ENCODE measurements at regions not wholly inside any gene's neighbourhood (a gene's known extent, or its start where the extent isn't known, plus 50 kb on each side); places are given as distances from the start of the nearest gene placed in this dataset.

DNA sequence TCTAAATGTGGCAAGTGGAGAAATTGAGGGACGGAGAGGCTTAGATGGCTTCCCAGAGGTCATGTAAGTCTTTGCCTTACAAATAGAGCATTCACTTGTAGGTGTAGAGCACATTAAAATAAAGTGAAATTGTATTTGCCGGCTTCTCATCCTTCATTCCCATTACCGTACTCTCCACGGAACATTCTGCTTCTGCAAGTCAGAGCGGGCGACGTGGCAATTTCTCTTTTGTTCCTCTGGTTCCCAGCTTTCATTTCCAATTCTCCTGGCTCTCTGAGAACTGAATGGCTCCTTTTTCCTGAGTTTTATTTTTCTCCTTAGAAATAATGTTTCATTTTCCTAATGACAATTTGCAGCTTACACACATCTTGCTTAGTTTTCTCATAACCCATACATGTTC, 51.3 kb upstream of the PFKP start:
- no peak for DNase-seq (ENCODE audit: low read depth)

DNA sequence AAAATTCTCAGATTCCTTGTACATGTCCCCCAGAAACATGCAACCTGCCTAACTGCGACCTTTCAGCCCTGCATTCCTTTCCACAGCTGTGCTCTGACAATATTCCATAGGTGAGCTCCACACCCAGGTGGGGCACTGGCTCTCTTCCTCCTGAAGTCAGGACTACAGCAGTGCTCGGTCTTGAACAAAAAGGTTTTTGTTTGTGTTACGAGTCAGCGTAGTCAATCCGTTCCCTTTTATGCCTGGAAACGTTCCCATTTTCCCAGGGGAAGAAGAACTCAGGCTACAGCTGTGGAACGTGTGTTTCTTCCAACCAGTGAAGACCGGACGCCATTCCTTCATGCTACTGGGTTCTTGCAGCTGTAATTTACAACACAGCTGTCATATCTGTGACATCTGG, 52.4 kb upstream of the PFKP start:
- no peak for DNase-seq (ENCODE audit: low read depth)

DNA sequence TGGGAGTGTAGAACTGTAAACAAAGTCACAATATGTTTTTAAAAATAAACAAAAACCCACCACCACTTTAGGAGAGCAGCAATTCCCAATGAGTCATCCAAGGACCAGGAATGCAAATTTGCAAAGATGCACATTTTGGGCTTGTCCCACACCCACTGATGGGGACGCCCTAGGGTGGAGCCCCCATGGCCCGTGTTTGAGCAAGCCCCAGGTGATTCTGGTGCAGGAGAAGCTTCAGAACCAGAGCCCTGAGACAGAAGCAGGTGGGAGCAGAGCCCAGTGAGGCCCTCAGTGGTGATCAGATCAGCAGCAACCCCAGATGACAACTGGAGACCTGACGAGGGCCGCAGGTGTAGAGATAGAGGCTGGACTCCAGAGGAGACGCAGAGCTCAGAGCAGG, 55.1 kb upstream of the PFKP start:
- DNase-seq (ENCODE audit: low read depth), result no peak

DNA sequence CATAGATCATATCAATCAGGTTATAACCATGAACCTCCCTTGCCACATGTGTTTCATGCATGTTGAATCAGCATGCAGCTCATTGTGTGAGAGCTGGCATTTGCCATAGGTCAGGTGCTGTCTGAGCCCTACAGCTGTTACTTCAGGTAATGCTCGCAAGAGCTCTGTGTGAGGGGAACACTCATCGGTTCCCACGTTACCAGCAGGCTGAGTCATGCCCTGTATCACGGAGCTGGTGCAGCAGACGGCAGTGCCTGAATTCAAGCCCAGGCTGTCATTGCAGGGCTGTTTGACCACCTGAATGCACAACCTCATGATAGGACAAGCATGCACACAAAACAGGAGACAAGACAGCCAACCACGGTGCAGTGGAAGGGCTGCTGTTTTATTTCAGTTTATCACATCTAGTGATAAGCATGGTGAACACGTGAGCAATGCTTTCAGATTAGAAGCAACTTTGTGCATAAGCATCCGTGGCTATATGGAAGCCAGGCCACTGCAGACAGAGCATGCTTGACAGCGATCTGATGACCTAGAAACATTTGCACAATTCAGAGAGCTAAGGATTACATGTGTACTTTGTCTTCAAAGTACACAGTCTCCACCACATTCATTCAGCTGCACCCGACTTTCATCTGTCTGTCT, 56.4 kb upstream of the PFKP start:
- no peak for DNase-seq (ENCODE audit: low read depth)

DNA sequence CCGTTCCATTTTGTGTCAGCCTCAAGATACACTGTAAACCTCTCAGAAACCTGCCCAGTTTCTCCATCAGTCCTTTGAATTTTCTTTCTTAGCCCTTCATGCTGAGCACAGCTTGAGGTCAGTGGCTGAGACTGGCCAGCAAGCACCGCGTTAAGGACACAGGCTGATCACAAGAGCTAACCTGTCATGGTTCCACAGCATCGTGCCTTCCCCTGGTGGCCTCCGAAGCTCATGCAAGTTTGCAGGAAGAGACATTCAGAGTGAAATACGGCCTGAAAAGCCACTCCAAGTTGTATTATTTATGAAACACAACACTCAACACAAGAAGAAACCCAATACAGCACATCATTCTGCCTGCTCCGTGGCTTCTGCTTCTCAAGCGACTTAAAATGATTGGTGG, 57.0 kb upstream of the PFKP start:
- no peak for DNase-seq (ENCODE audit: low read depth)

DNA sequence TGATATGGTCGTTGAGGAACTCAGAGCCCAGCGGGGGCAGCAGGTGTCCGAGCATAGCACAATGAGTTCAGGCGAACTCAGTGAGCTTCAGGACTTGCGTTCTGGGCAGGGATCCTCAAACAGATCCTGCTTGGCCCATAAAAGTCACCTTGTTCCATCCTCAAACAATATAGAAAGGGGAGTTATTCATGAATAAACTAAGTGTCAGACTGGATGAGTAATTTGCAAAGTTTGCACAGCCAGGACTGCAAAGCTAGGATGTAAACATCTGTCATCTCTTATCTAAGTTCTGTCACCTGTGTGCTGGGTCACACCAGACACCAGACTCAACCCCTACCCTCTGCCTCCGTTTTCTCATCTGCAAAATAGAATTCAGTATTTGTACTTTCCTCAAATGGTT, 58.0 kb upstream of the PFKP start:
- no peak for DNase-seq (ENCODE audit: low read depth)

DNA sequence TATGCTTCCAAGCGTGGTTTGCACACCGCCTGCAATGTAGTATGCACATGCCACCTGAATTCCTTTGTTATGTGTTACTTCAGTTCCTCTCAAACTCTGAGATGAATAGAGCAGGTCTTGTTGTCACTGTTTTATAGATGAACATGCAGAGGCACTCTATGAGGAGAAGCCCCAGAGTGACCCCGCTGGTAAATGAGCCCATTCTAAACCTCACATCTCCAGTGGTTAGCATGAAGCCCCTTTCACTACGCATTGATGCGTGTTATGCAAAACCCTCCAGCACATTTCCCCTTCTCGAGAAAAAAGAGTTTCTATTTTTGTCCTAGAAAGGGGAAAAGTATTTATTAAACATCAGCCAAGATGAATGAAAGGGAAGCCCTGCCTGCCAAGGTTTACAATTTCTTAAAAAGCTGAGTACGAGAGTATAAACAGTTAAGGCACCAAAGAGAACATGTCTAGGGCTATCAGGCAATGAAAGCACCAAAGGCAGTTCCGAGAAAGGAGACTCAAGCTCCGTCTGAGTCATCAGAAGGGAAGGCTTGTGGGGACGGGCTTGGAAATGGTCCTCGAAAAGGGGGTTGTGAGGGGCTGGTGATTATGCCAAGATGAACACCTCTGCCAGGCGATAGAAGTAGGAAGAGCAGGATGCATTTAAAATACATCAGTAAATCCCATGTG, 58.7 kb upstream of the PFKP start:
- DNase-seq (ENCODE audit: low read depth), result no peak

DNA sequence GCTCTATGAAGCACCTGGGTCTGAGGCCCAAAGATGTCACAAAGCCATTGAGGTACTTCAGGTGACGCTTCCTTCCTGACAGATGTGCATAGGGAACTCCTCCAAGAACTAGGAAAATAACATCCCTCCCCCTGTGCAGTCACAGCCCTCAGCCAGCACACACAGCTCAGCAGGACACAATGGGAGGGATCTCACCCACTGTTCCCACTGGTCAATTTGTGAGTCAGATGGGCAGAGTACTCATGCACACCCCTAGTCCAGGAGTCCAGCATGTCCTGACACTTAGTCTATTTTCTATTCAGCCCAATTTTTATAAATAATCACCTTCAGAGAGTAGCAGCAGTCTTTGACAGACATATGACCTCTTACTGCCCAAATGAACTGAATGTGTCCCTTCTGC, 60.7 kb upstream of the PFKP start:
- no peak for DNase-seq (ENCODE audit: low read depth)

DNA sequence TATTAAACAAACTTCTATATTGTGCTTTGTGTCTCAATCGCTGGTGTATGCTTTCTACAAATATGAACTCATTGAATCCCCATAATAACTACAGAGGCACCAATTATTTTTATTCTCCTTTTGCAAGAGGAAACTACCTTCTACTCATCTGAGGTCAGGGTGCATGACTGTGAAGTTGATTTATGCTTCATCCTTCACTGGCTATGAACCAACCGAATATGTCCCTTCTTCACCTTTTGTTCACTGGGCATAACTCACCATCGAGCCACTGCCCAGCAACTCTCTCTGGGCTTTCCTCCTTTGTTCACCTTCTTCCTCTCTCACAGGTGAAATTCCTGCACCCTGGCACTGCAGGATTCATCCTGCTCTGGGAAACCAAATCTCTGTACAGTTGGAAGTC, 61.3 kb upstream of the PFKP start:
- no peak for DNase-seq (ENCODE audit: low read depth)

DNA sequence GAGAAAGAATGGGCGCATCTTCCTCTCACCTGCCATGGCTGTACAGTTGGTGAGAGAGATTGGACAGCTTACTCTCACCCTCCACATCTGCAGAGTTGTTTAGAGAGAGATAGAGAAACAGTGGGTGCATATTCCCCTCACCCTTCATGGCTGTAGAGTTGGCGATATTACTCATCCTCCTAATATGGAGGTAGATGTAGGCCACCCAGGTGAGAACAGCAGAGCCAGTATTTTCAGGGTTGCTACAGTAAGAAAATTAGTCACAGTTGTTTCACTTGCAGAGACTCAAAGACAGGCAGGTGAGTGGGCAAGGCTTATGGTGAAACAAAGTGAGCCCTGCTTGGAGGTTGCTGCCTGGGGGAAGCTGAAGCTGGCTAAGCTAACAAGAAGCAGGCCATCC, 65.0 kb upstream of the PFKP start:
- DNase-seq (ENCODE audit: low read depth), result no peak

DNA sequence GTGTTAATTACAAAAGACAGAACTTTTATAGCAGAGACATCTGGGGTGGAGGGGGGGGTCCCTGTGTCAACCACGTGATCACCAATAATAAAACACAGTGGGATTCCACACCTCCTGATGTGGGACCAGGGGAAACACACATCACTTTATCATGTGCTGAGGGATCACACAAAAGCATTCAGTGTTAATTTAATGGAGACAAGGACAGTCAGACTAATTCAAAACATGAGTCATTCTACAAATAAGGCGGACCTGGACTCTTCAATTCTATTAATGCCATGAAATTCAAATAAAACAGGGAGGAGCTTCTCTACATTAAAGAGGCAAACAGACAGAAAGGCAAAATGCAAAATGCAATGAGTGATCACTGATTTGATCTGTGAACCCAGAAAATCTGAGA, 67.3 kb upstream of the PFKP start:
- no peak for DNase-seq (ENCODE audit: low read depth)

DNA sequence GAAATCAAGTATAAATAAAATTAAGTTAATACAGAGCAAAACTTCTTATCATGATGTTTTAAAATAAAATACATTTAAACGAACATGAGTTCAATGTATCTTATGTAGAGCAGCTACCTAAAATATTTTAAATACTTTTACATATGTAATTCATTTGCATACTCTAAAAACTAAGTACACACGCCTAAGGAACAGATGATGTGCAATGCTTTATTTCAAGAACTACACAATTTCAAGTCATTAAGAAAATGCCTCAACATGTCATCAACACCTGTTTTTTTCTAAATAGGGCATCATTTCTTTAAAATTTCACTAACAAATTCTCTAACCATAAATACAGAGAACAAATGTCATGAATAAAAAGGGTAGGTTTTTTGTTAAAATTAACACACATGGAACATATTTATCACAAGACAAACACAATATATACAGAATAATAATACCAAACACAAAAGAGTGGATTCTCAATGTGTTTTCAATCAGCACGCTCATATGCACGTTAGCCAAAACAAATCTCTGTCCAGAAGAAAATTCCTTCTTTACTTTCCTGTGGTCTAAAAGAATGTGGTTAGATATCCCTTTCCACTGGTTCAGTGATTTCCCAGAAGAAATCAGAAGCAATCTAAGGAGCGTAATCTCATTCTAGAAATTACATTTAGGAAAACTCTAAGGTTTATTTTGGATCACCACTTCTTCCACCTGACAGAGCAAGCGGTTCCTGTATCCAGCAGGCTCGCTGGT, 73.0 kb upstream of the PFKP start:
- DNase-seq (ENCODE audit: low read depth), result no peak

DNA sequence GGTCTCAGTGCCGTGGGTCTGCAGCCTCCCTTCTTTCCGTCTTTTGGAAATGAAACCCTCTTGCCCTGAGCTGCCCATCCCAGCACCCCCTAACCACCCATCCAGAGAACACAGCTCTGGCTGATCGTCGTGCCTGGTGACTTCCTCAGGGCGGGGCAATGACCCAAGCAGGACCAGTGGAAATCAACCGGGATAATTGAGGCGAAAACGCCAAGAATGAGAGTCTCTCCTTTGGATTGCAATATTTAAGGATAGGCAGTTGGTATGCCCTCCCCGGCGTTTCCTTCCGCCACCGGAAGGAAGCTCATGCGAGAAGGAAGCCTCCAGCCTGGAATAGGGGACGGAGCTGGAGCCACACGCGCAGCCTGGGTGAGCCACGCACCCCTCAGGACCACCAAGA, 73.7 kb upstream of the PFKP start:
- DNase-seq (ENCODE audit: low read depth), result no peak

DNA sequence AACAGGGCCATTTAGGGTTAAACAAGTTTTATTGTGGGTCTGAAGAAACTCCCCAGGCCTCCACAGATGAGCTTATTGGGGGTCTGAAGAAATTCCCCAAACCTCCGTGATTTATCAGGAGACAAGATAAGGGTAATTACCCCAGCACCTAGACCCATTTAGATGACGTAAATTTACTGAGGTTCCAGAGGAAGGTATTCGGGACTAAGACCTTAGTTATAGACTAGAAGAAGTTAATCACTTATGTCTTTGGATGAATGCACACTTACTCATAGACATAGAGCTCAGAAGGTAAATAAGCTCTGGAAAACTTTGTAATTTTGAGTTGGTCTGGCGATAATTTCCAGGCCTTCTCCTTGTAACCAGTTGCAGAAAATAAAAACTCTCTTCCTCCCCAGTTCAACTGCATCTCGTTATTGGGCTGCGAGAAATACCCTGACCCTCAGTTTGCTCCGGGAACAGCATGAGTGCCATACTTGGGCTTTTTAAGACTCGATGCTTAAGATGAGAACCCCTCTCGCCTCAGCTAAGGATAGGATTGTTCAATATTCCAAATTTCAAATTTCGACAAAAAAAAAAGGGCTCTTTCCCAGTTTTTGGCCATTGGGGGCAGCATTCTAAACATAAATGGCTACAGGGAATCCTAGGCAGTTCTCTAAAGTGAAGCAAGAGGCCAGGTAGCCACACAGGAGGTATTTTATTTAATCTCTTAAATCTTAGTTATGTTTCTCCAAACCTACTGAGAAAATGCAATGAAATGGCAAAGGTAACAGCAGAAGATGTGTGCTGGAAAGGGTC, 74.7 kb upstream of the PFKP start:
- no peak for DNase-seq (ENCODE audit: low read depth)

DNA sequence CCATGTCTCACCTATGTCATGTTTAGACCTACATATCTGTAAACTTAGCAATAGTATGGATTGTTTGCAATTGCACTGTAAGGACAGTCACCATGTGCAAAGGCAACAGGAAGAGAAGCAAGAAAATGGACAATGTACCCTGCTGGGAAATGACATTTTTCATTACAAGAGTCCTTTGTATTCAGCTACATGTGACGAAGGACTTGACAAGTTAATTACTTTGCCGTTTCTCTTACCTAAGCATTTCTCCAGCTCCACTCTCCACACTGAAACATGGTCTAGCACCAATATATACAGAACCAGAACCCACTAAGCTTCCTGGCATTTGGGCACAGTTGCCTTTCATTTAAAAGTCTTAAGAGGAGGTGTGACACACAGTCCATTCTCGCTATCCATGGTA, 76.6 kb upstream of the PFKP start:
- no peak for DNase-seq (ENCODE audit: low read depth)

DNA sequence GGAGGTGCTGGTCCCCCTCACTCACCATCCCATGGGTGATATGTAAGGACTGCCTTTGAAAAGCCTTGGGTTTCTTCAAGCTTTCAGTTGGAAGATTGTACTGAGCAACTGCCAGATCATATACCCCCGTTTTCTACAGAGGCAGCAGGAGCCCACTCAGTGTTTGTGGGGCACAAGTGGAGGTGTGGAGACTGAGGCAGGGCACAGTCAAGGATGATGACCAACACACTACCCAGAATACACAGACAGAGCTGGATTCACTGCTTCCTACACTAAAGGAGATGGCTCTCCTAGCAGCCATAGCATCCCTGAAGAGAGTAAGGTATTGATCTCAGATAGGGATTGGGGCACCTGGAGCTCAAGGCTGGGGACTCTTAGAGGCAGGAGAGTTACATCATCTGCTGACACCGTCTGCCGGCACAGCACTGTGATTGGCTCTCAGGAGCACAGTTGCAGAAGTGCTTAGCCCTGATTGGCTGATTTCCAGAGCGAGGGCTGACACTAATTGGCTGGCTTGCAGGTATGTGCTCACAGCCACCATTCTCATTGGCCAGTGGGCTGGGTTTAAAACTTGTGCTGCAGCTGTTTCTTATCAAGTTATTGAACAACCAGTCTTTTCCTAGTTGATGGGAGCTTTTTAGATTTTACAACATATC, 77.9 kb upstream of the PFKP start:
- no peak for DNase-seq (ENCODE audit: low read depth)

DNA sequence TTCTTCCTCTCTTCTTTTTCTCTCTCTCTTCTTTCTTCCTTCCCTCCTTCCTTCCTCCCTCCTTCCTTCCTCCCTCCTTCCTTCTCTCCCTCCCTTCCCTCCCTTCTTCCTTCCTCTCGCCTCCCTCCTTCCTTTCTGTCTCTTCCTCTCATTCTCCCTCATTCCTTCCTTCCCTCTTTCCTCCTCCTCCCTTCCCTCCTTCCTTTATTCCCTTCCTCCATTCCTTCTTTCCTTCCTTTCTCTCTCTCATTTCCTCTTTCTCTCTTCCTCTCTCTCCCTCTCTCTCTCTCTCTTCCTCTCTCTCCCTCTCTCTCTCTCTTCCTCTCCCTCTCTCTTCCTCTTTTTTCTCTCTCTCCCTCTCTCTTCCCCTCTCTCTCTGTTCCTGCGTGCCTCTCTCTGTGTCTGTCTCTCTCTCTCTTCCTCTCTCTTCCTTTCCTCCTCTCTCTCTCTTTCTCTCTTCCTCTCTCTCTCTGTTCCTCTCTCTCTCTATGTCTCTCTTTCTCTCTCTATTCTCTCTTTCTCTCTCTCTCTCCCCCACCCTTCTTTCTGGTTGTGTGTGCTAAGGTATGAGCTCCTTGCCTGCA, 80.1 kb upstream of the PFKP start:
- no peak for DNase-seq (ENCODE audit: low read depth)

DNA sequence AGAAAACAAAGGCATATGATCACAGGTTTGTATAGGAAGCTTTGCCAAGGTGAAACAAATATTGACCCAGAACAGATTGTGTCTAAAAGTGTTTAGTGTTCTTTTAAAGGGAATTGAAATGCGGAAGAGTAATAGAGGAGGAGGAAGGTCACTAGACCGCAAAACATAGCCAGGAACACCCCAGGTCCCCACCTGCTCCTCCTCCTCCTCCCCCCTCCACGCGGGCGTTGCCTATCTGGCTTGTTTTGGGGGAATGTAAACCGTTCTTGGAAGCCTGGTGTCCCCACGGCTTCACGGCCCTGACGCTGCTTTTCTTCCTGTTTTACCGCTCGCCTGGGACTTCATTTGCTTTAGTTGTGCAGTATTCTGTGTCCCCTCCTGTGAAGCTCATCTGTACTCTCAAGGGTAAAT, 81.0 kb upstream of the PFKP start:
- DNase-seq (ENCODE audit: low read depth), result no peak

DNA sequence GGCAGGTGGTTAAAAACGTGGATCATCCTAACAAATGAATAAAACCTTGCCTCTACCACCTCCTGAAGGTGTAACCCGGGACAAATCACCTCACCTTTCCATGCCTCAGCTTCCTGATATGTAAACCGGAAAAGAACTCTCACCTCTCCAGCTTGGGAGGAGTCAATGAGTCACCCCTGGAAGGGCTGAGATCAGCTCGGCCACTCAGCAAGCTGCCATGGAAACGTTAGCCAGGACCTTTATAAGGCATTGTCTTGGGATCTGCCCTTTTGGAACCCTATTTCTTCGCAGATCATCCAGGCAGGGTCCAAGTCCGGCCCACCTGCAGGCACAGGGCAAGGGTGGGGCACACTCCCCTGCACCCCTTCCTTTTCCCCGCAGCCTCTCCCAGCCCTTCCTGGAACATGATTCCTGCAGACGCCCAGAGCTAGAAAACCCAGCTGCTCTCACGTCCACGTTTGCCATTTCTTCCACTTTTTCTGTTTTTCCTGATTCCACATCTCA, 81.6 kb upstream of the PFKP start:
- no peak for DNase-seq (ENCODE audit: low read depth)

DNA sequence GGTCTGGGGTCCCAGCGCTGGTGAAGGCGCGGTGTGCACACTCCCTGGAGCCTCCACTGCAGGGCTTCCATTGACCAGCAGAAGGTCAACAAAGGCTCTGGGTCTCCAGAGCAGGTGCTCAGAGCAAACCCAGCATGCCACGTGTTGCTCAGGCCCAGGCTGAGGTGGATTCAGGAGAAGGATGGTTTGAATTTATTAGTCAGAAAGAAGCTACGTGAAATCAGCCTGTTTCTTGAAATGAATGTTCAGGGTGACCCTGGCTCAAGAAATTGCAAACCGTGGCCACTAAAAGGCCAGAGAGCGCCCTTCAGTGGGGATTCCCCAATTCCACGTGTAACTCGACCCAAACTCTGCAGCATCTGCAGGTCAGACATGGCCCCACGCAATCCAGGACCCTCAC, 82.7 kb upstream of the PFKP start:
- no peak for DNase-seq (ENCODE audit: low read depth)

DNA sequence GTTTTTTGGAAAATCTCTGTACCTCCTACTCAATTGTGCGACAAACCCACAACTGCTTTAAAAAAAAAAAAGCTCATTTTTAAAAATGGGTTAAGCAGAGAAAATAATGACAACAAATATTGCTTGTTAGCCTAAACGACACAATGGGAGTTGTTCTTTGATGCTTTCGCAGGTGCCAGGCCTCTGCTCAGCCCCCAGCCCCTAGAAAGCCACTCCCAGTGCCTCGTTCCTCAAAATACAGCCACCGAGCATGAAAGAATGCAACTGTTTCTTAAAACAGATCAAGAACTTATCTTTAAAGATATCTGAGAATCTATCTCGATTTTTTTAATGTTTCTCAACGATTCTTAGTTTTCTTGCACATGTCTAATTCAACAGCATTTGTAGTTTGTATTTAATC, 85.2 kb upstream of the PFKP start:
- DNase-seq (ENCODE audit: low read depth), result no peak

DNA sequence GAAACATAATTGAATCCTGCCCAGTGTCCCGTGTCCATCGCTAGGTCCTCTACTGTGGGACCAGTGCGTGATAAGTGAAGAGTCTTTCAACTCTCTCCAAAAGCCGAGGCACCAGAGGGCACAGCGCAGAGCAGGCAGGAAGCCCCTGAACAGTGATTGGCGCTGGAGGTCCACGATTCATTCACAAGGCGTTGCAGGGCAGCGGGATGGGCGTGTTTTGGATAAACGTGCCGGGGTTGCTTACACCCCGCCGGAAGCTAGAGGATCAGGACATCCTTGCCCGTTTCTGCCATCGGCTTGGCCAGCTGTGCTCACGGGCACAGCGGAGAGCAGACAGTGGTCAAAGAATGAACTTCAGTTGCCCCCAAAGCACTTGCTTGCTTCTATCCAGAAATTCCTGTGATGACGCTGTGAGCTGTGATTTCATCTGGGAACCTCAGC, 86.0 kb upstream of the PFKP start:
- DNase-seq (ENCODE audit: low read depth), result no peak
